ENCODE measurements at regions not wholly inside any gene's neighbourhood (a gene's known extent, or its start where the extent isn't known, plus 50 kb on each side); places are given as distances from the start of the nearest gene placed in this dataset.

DNA sequence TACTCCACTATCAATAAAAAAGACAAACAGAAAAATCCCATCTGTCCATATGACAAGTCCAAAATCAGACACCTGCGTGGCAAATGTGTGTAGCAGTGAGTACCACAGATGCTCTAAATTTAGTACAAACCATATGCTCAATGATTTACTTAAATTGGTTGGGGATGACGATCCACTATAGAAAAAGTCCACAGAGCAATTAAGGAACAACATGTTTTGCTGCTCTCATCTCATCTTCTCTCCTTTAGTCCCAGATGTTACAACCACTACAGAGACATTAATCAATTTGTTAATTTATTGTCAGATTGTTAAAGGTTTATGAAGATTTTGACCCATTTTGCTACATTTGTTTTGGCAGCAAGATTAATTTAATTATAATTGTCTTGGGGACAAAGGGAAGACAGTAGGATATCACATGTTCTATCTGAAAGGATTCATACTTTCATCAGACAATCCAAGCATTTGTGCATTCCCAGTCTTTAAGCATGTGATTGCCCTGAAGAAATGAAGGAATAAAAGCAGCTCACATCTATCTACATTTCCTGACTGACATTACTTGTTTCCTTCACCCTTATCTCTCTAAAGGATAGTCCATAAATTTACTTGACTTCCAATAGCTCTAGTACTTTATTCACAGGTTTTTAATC, 2268.1 kb downstream of the PCDH7 start:
- Mint-ChIP-seq H3K27me3 (no peaks in the 10 kb centered on the region), H3K9me3 (peaks cover 0 to 9% (median 3%) of the 10 kb centered on the region in 3 donors), H3K4me3 (no peak overlapping the region), H3K27ac (no peak overlapping the region), H3K36me3 (no peaks in the 10 kb centered on the region), H3K4me1 (no peaks in the 10 kb centered on the region)
- H3K9me3 ChIP-seq, result no peaks in the 10 kb centered on the region
- no peak for DNase-seq
- H3K27me3 ChIP-seq (replicated peaks in 1 of 2; ENCODE audit: control insufficient read depth in 2 of 2, extremely low read depth in 1 of 2, insufficient read depth in 2 of 2, low read length in 1 of 2), result no peaks in the 10 kb centered on the region
- no peak for ATAC-seq (replicated peaks in 1 of 4)
- H3K4me1 ChIP-seq (ENCODE audit: control insufficient read depth in 1 of 2, extremely low read depth in 1 of 2, insufficient read depth in 2 of 2, low read length in 2 of 2), result no peaks in the 10 kb centered on the region
- no CpG with 5 or more reads among the region's 2 CpGs for WGBS (ENCODE audit: insufficient coverage)
- POLR2A ChIA-PET, result interaction anchor here in 1 of 2 donors (0.6 kb wide), 1 partner anchor 501 kb away, joined by 3 read pairs; no protein-coding TSS in a partner anchor
- CTCF ChIA-PET, result no interaction called here
- no peaks in the 10 kb centered on the region for H3K36me3 ChIP-seq (ENCODE audit: control insufficient read depth in 2 of 2, extremely low read depth in 1 of 2, insufficient read depth in 1 of 2, low read length in 1 of 2)
- no peak overlapping the region for H3K27ac ChIP-seq (ENCODE audit: low read length)
- no peak overlapping the region for H3K4me3 ChIP-seq (ENCODE audit: control insufficient read depth in 1 of 2, extremely low read depth in 1 of 2, low read length in 1 of 2)

DNA sequence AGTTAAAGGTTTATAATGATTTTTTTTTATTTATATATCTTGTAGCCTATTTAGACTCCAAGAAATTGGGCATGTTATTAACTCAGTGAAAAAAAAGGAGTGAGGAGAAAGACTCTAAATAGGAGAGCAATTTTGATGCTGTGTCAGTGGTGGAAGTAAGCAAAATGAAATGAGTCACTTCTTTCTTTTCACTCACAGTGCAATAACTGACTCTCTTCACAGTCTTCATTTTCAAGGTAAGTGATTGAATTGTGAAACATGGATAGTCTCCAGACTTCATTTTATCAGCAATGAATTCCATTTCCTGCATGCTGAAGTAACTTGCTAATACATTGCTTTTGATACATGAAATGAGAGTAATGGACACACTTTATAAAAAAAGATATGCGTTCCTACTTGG, 2271.5 kb downstream of the PCDH7 start:
- H3K9me3 Mint-ChIP-seq, result peaks cover 4 to 7% (median 5%) of the 10 kb centered on the region in 3 donors
- no peaks in the 10 kb centered on the region for H3K9me3 ChIP-seq
- no peak overlapping the region for H3K27ac ChIP-seq (ENCODE audit: low read length)
- H3K4me3 Mint-ChIP-seq, result no peak overlapping the region
- no peaks in the 10 kb centered on the region for H3K36me3 ChIP-seq (ENCODE audit: control insufficient read depth in 2 of 2, extremely low read depth in 1 of 2, insufficient read depth in 1 of 2, low read length in 1 of 2)
- no peak for ATAC-seq (replicated peaks in 1 of 4)
- CTCF ChIA-PET, result no interaction called here
- no peaks in the 10 kb centered on the region for H3K4me1 ChIP-seq (ENCODE audit: control insufficient read depth in 1 of 2, extremely low read depth in 1 of 2, insufficient read depth in 2 of 2, low read length in 2 of 2)
- H3K4me3 ChIP-seq (ENCODE audit: control insufficient read depth in 1 of 2, extremely low read depth in 1 of 2, low read length in 1 of 2), result no peak overlapping the region
- H3K36me3 Mint-ChIP-seq, result no peaks in the 10 kb centered on the region
- H3K27me3 Mint-ChIP-seq, result no peaks in the 10 kb centered on the region
- H3K27me3 ChIP-seq (replicated peaks in 1 of 2; ENCODE audit: control insufficient read depth in 2 of 2, extremely low read depth in 1 of 2, insufficient read depth in 2 of 2, low read length in 1 of 2), result no peaks in the 10 kb centered on the region
- POLR2A ChIA-PET, result no interaction called here
- H3K4me1 Mint-ChIP-seq, result no peaks in the 10 kb centered on the region
- no CpG with 5 or more reads among the region's 1 CpG for WGBS (ENCODE audit: insufficient coverage)
- no peak overlapping the region for H3K27ac Mint-ChIP-seq
- no peak for DNase-seq

DNA sequence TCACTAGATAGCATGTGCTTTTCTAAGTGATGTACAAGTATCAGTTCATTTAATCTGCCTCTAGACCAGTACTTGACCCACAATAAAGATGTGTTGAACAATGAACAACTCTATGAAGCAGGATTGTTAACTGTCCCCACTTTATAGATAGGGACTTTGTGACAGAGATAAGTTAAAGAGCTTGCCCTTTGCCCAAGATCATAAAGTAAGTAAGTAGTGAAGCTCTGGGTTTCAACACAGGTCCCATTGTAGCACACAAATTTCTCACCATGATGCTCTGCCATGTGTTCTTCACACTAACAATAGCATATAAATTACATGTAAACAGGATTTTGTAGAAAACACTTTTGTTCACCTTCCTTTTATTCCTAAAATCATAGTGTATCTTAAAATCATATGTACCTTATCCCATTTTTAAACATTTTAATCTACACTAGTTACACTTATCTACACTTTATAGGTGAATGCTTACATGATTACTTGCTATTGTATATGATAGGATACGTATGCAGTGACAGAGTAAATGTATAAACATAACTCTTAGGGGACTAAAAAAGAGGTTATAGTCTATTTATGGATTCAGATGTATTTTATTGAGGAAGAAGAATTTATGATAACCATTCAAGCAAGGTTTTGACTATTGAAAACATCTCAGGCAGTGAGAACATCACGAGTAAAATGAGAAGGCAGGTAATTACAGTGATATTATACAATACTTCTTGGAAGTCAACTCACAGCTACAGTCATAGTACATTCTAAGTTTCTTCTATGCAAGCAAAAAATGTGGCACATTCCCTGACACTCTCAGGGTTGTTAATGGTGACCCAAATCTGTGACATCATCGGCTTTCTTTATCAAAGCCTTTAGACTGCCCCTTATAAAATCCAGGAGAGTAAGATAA, 2275.1 kb downstream of the PCDH7 start:
- Histone ChIP-seq H3K27me3 (replicated peaks in 1 of 2; ENCODE audit: control insufficient read depth in 2 of 2, extremely low read depth in 1 of 2, insufficient read depth in 2 of 2, low read length in 1 of 2) (no peaks in the 10 kb centered on the region), H3K27ac (ENCODE audit: low read length) (no peak overlapping the region), H3K4me3 (ENCODE audit: control insufficient read depth in 1 of 2, extremely low read depth in 1 of 2, low read length in 1 of 2) (no peak overlapping the region), H3K9me3 (no peaks in the 10 kb centered on the region), H3K36me3 (ENCODE audit: control insufficient read depth in 2 of 2, extremely low read depth in 1 of 2, insufficient read depth in 1 of 2, low read length in 1 of 2) (no peaks in the 10 kb centered on the region), H3K4me1 (ENCODE audit: control insufficient read depth in 1 of 2, extremely low read depth in 1 of 2, insufficient read depth in 2 of 2, low read length in 2 of 2) (no peaks in the 10 kb centered on the region)
- DNase-seq (no peak), ATAC-seq (replicated peaks in 1 of 4) (no peak)
- Mint-ChIP-seq H3K4me3 (no peak overlapping the region), H3K9me3 (peaks cover 10 to 19% (median 10%) of the 10 kb centered on the region in 3 donors), H3K4me1 (no peaks in the 10 kb centered on the region), H3K27ac (no peak overlapping the region), H3K36me3 (no peaks in the 10 kb centered on the region), H3K27me3 (no peaks in the 10 kb centered on the region)
- POLR2A ChIA-PET, result interaction anchor here in 1 of 2 donors (0.6 kb wide), 1 partner anchor 38 kb away, joined by 3 read pairs; no protein-coding TSS in a partner anchor
- no CpG with 5 or more reads among the region's 3 CpGs for WGBS (ENCODE audit: insufficient coverage)
- CTCF ChIA-PET, result no interaction called here

DNA sequence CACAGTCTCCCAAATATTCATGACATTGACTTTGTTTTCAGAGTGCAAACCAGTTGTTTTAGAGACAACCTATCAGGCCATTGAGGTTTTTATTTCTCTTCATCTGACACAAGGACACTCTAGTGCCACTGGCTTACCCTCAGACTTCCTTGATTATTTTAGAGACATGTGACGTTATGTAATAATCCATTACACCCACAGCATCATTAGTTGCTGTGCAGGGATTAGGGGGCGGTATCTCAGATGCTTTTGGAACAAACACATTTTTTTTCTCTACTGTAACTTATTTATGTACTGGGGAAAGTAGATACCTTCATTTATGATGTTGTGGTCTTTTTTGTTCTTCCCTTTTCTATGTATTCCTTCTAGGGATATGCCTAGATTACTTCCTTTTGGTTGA, 2293.1 kb downstream of the PCDH7 start:
- DNase-seq (no peak), ATAC-seq (replicated peaks in 1 of 4) (no peak)
- no peaks in the 10 kb centered on the region for H3K27me3 Mint-ChIP-seq
- no peak overlapping the region for H3K4me3 Mint-ChIP-seq
- H3K27ac Mint-ChIP-seq, result no peak overlapping the region
- H3K4me1 Mint-ChIP-seq, result no peaks in the 10 kb centered on the region
- Histone ChIP-seq H3K27ac (ENCODE audit: low read length) (no peak overlapping the region), H3K4me3 (ENCODE audit: control insufficient read depth in 1 of 2, extremely low read depth in 1 of 2, low read length in 1 of 2) (no peak overlapping the region), H3K9me3 (peaks cover 2% of the 10 kb centered on the region), H3K4me1 (ENCODE audit: control insufficient read depth in 1 of 2, extremely low read depth in 1 of 2, insufficient read depth in 2 of 2, low read length in 2 of 2) (no peaks in the 10 kb centered on the region), H3K27me3 (replicated peaks in 1 of 2; ENCODE audit: control insufficient read depth in 2 of 2, extremely low read depth in 1 of 2, insufficient read depth in 2 of 2, low read length in 1 of 2) (no peaks in the 10 kb centered on the region), H3K36me3 (ENCODE audit: control insufficient read depth in 2 of 2, extremely low read depth in 1 of 2, insufficient read depth in 1 of 2, low read length in 1 of 2) (no peaks in the 10 kb centered on the region)
- CTCF ChIA-PET, result no interaction called here
- H3K9me3 Mint-ChIP-seq, result peaks cover 12 to 27% (median 20%) of the 10 kb centered on the region in 3 donors
- no CpG with 5 or more reads among the region's 2 CpGs for WGBS (ENCODE audit: insufficient coverage)
- POLR2A ChIA-PET, result no interaction called here
- H3K36me3 Mint-ChIP-seq, result no peaks in the 10 kb centered on the region

DNA sequence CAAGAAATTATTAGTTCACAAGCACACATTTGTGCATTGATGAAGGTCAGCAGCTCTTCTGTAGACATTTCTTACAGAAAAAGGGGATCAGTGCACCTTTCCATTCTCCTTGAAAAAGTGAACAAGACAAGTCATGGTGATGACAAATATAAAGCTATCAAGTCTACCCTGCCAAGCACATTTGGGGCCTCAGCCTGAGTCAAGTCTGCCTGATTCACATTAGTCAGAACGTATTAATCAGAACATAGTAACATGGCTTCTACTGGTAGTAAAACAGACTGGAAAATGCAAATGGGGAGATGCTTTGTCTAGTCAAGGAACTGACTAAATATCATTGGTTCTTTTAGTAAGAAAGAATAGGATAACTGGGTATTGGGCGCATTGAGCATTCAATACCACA, 2305.1 kb downstream of the PCDH7 start:
- H3K27ac ChIP-seq (ENCODE audit: low read length), result no peak overlapping the region
- Mint-ChIP-seq H3K27me3 (no peaks in the 10 kb centered on the region), H3K4me1 (no peaks in the 10 kb centered on the region), H3K4me3 (no peak overlapping the region), H3K9me3 (peaks cover 4 to 10% (median 7%) of the 10 kb centered on the region in 3 donors), H3K27ac (no peak overlapping the region), H3K36me3 (no peaks in the 10 kb centered on the region)
- CTCF ChIA-PET, result no interaction called here
- ATAC-seq (replicated peaks in 1 of 4) (no peak), DNase-seq (no peak)
- H3K27me3 ChIP-seq (replicated peaks in 1 of 2; ENCODE audit: control insufficient read depth in 2 of 2, extremely low read depth in 1 of 2, insufficient read depth in 2 of 2, low read length in 1 of 2), result no peaks in the 10 kb centered on the region
- POLR2A ChIA-PET, result no interaction called here
- H3K36me3 ChIP-seq (ENCODE audit: control insufficient read depth in 2 of 2, extremely low read depth in 1 of 2, insufficient read depth in 1 of 2, low read length in 1 of 2), result no peaks in the 10 kb centered on the region
- no peak overlapping the region for H3K4me3 ChIP-seq (ENCODE audit: control insufficient read depth in 1 of 2, extremely low read depth in 1 of 2, low read length in 1 of 2)
- peaks cover 2% of the 10 kb centered on the region for H3K9me3 ChIP-seq
- no CpG with 5 or more reads among the region's 2 CpGs for WGBS (ENCODE audit: insufficient coverage)
- no peaks in the 10 kb centered on the region for H3K4me1 ChIP-seq (ENCODE audit: control insufficient read depth in 1 of 2, extremely low read depth in 1 of 2, insufficient read depth in 2 of 2, low read length in 2 of 2)

DNA sequence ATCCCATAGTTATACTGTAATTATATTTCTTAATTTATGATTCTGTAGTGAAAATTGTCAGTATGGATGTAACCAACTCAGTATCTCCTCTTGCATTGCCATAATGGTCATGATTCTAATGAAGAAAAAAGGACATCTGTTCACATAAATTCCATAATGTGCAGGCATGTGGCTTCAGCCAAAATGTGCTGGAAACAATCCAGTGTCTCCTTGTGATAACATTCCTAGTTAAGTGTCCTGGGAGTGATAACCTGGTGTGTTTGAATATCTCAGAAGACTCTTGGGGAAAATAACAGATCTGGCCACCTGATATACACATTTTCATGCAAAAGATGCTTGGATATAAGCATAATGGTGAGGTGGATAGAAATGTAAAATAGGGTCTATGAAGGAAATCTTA, 2309.8 kb downstream of the PCDH7 start:
- Mint-ChIP-seq H3K27ac (no peak overlapping the region), H3K4me1 (no peaks in the 10 kb centered on the region), H3K4me3 (no peak overlapping the region), H3K27me3 (no peaks in the 10 kb centered on the region), H3K36me3 (no peaks in the 10 kb centered on the region), H3K9me3 (peaks cover 7 to 10% (median 8%) of the 10 kb centered on the region in 3 donors)
- Histone ChIP-seq H3K36me3 (ENCODE audit: control insufficient read depth in 2 of 2, extremely low read depth in 1 of 2, insufficient read depth in 1 of 2, low read length in 1 of 2) (no peaks in the 10 kb centered on the region), H3K4me1 (ENCODE audit: control insufficient read depth in 1 of 2, extremely low read depth in 1 of 2, insufficient read depth in 2 of 2, low read length in 2 of 2) (no peaks in the 10 kb centered on the region), H3K4me3 (ENCODE audit: control insufficient read depth in 1 of 2, extremely low read depth in 1 of 2, low read length in 1 of 2) (no peak overlapping the region), H3K9me3 (peaks cover 2% of the 10 kb centered on the region), H3K27ac (ENCODE audit: low read length) (no peak overlapping the region), H3K27me3 (replicated peaks in 1 of 2; ENCODE audit: control insufficient read depth in 2 of 2, extremely low read depth in 1 of 2, insufficient read depth in 2 of 2, low read length in 1 of 2) (no peaks in the 10 kb centered on the region)
- CTCF ChIA-PET, result no interaction called here
- POLR2A ChIA-PET, result no interaction called here
- ATAC-seq (replicated peaks in 1 of 4) (no peak), DNase-seq (no peak)
